ENCODE measurements at regions not wholly inside any gene's neighbourhood (a gene's known extent, or its start where the extent isn't known, plus 50 kb on each side); places are given as distances from the start of the nearest gene placed in this dataset.

DNA sequence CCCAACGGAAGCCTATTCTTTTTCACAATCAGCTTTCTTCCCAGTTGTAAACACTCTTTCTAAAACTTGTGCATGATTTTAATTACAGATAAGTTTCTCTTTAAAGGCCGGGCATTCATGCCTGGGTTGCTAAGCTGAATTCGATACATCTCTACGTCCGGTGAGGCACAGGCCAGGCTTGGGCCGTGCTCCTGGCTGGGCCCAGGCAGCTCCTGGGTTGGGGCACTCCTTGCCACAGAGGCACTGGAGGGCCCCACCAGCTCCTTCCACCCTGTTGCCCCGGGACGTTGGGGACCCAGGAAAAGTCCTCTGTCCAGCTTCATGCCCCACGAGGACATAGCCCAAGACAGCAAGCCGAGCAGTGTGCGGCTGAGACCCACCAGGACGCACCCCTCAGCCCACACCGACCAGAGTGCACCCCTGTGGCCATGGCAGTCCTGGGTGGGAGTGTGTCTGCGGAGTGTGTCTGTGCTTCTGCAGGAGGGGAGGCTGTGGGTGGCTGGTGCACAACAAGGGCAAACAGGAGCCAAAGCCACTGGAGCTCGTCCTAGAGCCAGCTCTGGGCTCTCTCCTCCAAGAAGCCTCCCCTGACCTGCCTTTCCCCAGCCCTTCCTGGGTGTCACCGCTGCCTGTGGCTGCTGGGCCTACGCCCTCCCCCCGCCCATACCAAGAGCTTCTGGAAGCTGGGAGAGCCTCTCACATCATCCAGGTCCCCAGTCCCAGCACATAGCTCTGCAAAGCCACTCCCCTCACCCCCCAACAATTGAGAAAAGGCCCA is 128.0 kb upstream of the NKX1-1 start:
- Mint-ChIP-seq H3K27me3 (ENCODE audit: unreplicated experiment) (peaks cover 2% of the 10 kb centered on the region), H3K4me3 (ENCODE audit: unreplicated experiment) (peak overlapping the region; percentile 70), H3K4me1 (ENCODE audit: low read depth, unreplicated experiment) (peaks cover 22% of the 10 kb centered on the region), H3K9me3 (ENCODE audit: unreplicated experiment) (peaks cover 6% of the 10 kb centered on the region), H3K36me3 (ENCODE audit: unreplicated experiment) (no peaks in the 10 kb centered on the region), H3K27ac (ENCODE audit: unreplicated experiment) (peak overlapping the region; percentile 91)
- TF ChIP-seq, protein P1, sequence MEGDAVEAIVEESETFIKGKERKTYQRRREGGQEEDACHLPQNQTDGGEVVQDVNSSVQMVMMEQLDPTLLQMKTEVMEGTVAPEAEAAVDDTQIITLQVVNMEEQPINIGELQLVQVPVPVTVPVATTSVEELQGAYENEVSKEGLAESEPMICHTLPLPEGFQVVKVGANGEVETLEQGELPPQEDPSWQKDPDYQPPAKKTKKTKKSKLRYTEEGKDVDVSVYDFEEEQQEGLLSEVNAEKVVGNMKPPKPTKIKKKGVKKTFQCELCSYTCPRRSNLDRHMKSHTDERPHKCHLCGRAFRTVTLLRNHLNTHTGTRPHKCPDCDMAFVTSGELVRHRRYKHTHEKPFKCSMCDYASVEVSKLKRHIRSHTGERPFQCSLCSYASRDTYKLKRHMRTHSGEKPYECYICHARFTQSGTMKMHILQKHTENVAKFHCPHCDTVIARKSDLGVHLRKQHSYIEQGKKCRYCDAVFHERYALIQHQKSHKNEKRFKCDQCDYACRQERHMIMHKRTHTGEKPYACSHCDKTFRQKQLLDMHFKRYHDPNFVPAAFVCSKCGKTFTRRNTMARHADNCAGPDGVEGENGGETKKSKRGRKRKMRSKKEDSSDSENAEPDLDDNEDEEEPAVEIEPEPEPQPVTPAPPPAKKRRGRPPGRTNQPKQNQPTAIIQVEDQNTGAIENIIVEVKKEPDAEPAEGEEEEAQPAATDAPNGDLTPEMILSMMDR (IDR thresholded peaks at IDR 0.05; ENCODE audit: partially characterized antibody, unreplicated experiment), result no peak
- DNase-seq, result peak; percentile 15

DNA sequence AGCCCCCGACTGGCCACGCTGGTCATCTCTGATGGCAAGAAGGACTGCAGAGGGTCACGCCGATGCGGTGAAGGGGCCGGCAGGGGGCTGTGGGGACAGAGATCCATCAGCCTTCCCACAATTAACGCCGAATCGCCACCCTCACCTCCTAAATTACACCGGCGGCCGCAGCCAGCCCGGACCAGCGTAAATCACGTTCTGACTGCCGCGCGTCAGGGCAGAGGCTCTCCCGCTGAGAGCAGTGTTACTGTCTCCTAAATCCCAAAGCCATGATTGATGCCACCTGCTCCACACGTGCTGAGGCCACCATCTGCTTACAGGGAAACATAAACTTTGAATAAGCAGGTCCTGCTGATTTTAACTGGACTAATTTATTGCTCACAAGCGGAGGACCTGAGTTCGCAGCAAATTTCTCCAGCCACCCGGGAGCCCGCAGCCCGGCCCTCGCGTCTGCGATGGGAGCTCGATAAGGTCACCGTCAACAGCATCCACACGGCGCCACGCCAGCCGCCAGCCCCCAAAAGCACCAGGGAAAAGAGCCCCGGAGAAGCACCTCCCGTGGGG is 127.3 kb upstream of the NKX1-1 start:
- H3K4me1 Mint-ChIP-seq (ENCODE audit: low read depth, unreplicated experiment), result peaks cover 22% of the 10 kb centered on the region
- peak; percentile 48 for DNase-seq
- no peaks in the 10 kb centered on the region for H3K36me3 Mint-ChIP-seq (ENCODE audit: unreplicated experiment)
- peak overlapping the region; percentile 70 for H3K4me3 Mint-ChIP-seq (ENCODE audit: unreplicated experiment)
- H3K27me3 Mint-ChIP-seq (ENCODE audit: unreplicated experiment), result peaks cover 2% of the 10 kb centered on the region
- peak overlapping the region; percentile 91 for H3K27ac Mint-ChIP-seq (ENCODE audit: unreplicated experiment)
- H3K9me3 Mint-ChIP-seq (ENCODE audit: unreplicated experiment), result peaks cover 6% of the 10 kb centered on the region
- TF ChIP-seq, protein P1 (IDR thresholded peaks at IDR 0.05; ENCODE audit: partially characterized antibody, unreplicated experiment), result no peak

DNA sequence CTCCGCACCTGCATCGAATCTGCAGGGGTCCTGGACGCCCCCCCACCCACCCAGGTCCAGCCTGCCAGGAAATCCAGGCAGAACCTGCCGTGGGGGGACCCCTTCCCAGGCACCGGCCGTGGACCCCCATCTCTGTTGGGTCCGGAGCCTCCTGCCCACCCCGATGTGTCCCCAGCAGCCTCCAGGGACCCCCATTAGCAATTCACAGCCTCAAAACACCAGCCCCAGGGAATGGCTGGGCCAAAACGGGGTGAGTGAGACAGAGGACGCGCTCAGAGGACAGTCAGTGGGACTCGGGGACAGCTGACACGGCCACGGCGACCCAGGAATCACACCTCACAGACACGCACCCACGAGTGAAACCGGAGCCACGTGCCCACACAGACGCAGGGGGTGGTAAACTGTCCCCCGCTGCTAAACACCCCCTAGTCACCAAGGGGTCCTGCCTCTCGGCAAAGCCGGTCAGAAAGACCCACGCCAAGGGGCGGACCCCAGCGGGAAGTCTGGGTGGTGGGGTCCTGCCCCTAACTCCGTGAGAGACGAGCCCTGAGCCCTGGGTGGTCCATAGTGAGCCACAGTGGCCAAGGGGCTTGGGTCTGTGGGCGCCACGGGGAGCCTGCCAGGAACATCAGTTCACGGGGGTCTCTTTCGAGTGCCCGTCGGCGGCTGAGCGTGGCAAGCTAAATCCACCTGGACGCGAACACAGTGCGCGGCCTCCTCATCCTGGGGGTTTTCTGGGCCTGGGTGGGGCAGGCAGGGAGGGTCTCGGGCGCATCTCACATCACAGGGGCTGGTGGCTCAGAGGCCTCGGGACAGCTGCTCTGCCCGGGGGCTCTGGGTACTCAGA is 126.5 kb upstream of the NKX1-1 start:
- Mint-ChIP-seq H3K4me1 (ENCODE audit: low read depth, unreplicated experiment) (peaks cover 22% of the 10 kb centered on the region), H3K9me3 (ENCODE audit: unreplicated experiment) (peaks cover 6% of the 10 kb centered on the region), H3K27me3 (ENCODE audit: unreplicated experiment) (peaks cover 2% of the 10 kb centered on the region), H3K4me3 (ENCODE audit: unreplicated experiment) (peak overlapping the region; percentile 70), H3K27ac (ENCODE audit: unreplicated experiment) (peak overlapping the region; percentile 91), H3K36me3 (ENCODE audit: unreplicated experiment) (no peaks in the 10 kb centered on the region)
- TF ChIP-seq, protein P1 (IDR thresholded peaks at IDR 0.05; ENCODE audit: partially characterized antibody, unreplicated experiment), result no peak
- DNase-seq, result peak; percentile 14

DNA sequence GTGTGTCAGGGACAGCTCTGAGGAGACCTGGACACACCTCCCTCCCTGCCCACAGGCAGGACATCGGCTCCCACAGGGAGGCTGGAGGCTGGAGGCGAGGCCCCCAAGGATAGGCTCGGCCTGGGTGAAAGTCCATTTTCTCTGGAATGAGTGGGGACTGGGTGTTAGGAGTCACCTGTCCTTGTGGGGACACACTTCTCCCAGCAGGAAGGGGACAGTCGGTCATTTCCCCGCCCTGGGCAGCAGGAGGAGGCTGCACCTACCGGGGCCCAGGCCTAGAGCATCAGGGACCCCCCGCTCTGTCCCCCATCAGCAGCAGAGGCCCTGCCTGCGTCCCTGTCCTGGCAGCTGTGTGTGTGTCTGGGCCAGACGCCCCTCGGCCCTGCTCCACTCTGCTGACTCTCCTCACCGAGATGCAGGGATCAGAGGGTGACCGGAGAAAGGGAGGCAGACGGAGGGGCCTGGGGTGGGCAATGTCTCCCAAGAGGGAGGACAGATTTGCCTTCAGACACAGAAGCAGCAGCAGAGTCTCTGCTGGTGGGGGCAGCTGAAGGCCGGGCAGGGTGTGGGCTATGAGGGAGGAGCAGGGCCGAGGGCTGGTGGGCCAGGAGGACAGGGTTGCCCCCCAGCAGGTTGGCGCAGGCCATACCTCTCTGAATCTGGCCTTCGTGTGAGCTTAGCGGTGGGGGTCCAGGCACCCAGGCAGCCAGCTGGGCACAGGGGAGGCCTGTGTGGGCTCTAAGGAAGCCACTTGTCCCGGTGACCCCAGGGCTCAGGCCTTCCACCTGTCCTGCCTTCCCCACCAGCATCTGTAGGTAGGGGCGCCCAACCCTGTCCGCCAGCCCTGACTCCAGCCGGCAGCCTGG is 125.7 kb upstream of the NKX1-1 start:
- no peak overlapping the region for H3K4me3 Mint-ChIP-seq (ENCODE audit: unreplicated experiment)
- H3K27me3 Mint-ChIP-seq (ENCODE audit: unreplicated experiment), result peaks cover 5% of the 10 kb centered on the region
- H3K9me3 Mint-ChIP-seq (ENCODE audit: unreplicated experiment), result peaks cover 5% of the 10 kb centered on the region
- peaks cover 19% of the 10 kb centered on the region for H3K4me1 Mint-ChIP-seq (ENCODE audit: low read depth, unreplicated experiment)
- TF ChIP-seq, protein P1 (IDR thresholded peaks at IDR 0.05; ENCODE audit: partially characterized antibody, unreplicated experiment), result no peak
- H3K36me3 Mint-ChIP-seq (ENCODE audit: unreplicated experiment), result no peaks in the 10 kb centered on the region
- DNase-seq, result peak; percentile 17
- no peak overlapping the region for H3K27ac Mint-ChIP-seq (ENCODE audit: unreplicated experiment)
